Skeletal muscle tissue (tissue), 3 donors: ENCODE measurements at regions not wholly inside any gene's neighbourhood (a gene's known extent, or its start where the extent isn't known, plus 50 kb on each side); places are given as distances from the start of the nearest gene placed in this dataset.
A peak's percentile ranks its signal among the peaks of the same experiment; 100 is the strongest.

Experiments
- H3K27ac ChIP-seq: one replicate; pipeline ENCODE4 v1.7.0; 2013; ENCODE audit warnings: mild to moderate bottlenecking, low read depth, low read length, inconsistent platforms
- H3K27me3 ChIP-seq, 3 donors: one replicate each; pipeline ENCODE4 v1.7.0; 2013; ENCODE audit warnings: low read length in 3 of 3; ENCODE audit not compliant: control insufficient read depth in 3 of 3, insufficient read depth in 3 of 3
- H3K36me3 ChIP-seq, 3 donors: one replicate each; pipeline ENCODE4 v1.7.0; 2013; ENCODE audit warnings: low read length in 3 of 3; ENCODE audit not compliant: control insufficient read depth in 3 of 3, insufficient read depth in 3 of 3
- H3K4me1 ChIP-seq, 3 donors: one replicate each; pipeline ENCODE4 v1.7.0; 2013; ENCODE audit warnings: low read length in 3 of 3, mild to moderate bottlenecking in 3 of 3; ENCODE audit not compliant: control insufficient read depth in 3 of 3, insufficient read depth in 3 of 3
- H3K4me3 ChIP-seq, 3 donors: one replicate each; pipeline ENCODE4 v1.7.0; 2013; ENCODE audit warnings: low read length in 3 of 3
- H3K9ac ChIP-seq, 3 donors: one replicate each; pipeline ENCODE4 v1.7.0; 2013; ENCODE audit warnings: low read length in 3 of 3, mild to moderate bottlenecking in 3 of 3, moderate library complexity in 2 of 3, low read depth in 1 of 3
- H3K9me3 ChIP-seq, 3 donors: one replicate each; pipeline ENCODE4 v1.7.0; 2013; ENCODE audit warnings: low read length in 3 of 3; ENCODE audit not compliant: control insufficient read depth in 3 of 3
- donor health status: Osteomylitis.

DNA sequence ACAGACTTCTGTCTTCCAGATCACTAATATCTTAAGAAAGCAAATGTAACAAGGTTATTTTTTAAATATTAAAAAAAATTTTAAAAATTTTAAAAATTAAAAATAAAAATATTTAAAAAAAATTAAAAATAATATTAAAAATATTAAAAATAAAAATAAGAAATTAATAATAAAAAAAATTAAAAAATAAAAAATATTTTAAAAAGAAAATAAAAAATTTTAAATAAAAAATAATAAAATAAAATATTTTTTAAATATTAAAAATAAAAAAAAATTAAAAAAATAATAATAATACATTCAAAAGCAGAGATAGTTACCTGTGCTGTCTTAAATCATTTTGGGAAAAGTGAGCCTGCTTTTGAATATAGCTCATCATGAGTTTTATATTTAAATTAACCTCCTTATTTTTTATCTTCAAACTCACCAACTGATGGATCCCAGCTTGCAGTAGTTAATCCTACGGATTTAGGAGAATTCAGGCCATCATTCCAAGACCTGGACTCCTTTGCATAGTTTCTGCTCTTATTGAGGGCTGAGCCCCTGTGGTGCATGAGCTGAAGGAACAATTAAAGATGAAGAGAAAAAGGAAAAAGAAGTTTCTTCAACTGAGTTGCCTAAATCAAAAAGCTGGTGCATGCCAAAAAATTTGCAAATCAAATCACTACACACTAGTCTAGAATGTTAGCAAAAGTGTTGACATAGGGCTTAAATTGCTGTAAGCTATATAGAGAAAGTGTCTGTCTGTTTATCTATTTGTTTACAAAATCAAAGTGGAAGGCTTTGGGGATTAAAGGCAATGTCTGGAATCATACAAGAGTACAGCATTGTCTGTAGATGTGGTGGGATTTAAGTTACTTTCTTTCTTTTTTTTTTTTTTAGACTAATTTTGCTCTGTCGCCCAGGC lies 50.5 kb upstream of the ZNF438 start:
- Histone ChIP-seq H3K27ac (no peak overlapping the region), H3K9ac (no peak overlapping the region), H3K9me3 (no peaks in the 10 kb centered on the region), H3K36me3 (no peaks in the 10 kb centered on the region), H3K4me3 (no peak overlapping the region), H3K27me3 (no peaks in the 10 kb centered on the region), H3K4me1 (peaks cover 0 to 2% (median 0%) of the 10 kb centered on the region in 3 donors)

- no peak overlapping the region for H3K27ac ChIP-seq
- no peak overlapping the region for H3K9ac ChIP-seq
- no peaks in the 10 kb centered on the region for H3K9me3 ChIP-seq
- H3K36me3 ChIP-seq = no peaks in the 10 kb centered on the region
- no peaks in the 10 kb centered on the region for H3K27me3 ChIP-seq
- H3K4me3 ChIP-seq = no peak overlapping the region
- peaks cover 0 to 2% (median 0%) of the 10 kb centered on the region in 3 donors for H3K4me1 ChIP-seq
These were observed 52.1 kb upstream of the ZNF438 start for GRCh38 chr10:31083765-31084184.

DNA sequence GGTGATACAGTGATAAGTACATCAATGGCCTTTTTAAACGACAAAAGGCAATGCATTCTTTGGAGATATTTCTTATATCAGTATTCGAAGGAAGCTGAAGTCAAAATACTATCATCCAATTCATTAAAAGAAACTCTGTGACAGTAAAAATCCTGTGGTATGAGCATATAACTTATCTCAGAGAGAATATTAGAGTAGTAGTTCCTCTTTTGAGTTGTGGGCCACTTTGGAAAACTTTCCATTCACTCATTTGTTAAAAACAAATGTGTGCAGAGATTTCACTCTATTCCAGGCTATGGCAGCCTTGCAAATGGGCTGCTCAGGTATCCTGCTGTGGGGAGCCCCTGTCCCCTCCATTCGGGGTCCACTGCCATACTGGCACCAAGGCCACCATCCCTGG lies 55.3 kb upstream of the ZNF438 start:
- Histone ChIP-seq H3K27me3 (no peaks in the 10 kb centered on the region), H3K36me3 (no peaks in the 10 kb centered on the region), H3K4me3 (no peak overlapping the region), H3K4me1 (peaks cover 0 to 2% (median 0%) of the 10 kb centered on the region in 3 donors), H3K27ac (no peak overlapping the region), H3K9ac (no peak overlapping the region), H3K9me3 (no peaks in the 10 kb centered on the region)

DNA sequence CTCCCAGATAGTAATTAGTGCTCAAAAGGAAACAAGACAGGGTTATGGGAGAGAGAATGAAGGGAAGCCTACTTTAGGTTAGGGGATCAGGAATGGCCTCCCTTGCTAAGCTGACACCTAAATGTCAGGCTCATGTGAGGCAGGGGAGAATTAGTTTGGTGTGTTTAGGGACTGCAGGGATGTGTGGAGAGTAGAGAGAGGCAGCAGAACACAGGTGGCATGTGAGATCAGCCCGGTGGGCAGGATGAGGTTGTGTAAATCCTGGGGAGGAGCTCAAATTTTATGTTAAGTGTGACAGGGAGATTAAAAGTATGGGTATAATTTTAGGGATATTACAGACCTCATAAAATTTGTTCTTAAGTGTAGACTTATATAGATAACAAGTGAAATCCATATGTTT lies 56.2 kb upstream of the ZNF438 start:
- H3K36me3 ChIP-seq = no peaks in the 10 kb centered on the region
- H3K4me3 ChIP-seq = no peak overlapping the region
- H3K27me3 ChIP-seq = no peaks in the 10 kb centered on the region
- H3K9me3 ChIP-seq = no peaks in the 10 kb centered on the region
- H3K27ac ChIP-seq = no peak overlapping the region
- peaks cover 0 to 2% (median 0%) of the 10 kb centered on the region in 3 donors for H3K4me1 ChIP-seq
- no peak overlapping the region for H3K9ac ChIP-seq

- Histone ChIP-seq H3K9me3 (no peaks in the 10 kb centered on the region), H3K27me3 (no peaks in the 10 kb centered on the region), H3K36me3 (no peaks in the 10 kb centered on the region), H3K9ac (no peak overlapping the region), H3K4me3 (no peak overlapping the region), H3K4me1 (no peaks in the 10 kb centered on the region), H3K27ac (no peak overlapping the region)
These were observed 59.4 kb upstream of the ZNF438 start for GRCh38 chr10:31090894-31091607.

DNA sequence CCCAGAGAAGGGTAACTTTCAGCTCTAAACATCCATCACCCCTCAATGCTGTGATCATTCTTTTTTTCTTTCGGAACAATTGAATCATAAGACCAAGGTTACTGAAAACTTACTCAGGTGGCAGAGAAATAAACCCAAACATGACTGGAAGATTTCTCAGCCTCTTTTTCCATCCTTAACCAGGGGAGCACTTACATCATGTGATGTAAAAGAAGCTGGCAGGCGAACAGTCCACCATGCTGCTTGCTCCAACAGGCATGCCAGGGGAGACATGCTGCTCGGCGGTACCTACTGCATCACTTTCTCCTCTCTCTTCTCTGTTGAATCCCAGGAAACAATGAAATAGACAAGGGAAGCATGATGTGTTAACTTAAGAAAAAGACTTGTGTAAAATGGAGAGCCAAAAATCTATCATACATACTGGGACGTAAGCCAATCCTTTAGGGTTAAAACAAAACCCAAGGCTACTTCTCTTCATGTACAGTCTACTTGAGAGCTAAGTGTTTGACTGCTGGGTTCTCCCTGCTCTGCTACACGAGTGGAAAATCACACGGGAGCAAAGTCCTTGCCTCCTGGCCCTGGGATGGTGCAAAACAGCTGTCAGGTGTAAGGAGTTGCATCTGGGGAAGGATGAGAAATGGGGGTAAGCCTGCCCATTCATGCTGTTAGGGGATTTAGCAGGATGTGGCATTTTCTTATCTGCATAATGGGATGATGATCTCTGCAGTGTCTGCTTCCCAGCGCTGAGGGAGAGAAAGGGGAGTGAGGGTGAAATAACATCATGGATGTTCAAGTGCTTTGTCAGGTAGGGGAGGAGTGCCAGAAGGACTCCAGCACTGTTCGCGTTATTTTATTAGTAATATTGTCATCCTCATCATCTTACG lies 64.3 kb upstream of the ZNF438 start:
- H3K27me3 ChIP-seq = no peaks in the 10 kb centered on the region
- H3K27ac ChIP-seq = no peak overlapping the region
- no peaks in the 10 kb centered on the region for H3K9me3 ChIP-seq
- H3K9ac ChIP-seq = no peak overlapping the region
- no peaks in the 10 kb centered on the region for H3K36me3 ChIP-seq
- H3K4me1 ChIP-seq = no peaks in the 10 kb centered on the region
- H3K4me3 ChIP-seq = no peak overlapping the region

GRCh38 chr10:31098046-31098445 lies 66.4 kb upstream of the ZNF438 start:
- H3K9ac ChIP-seq = no peak overlapping the region
- peak overlapping the region; percentile 20 for H3K27ac ChIP-seq
- H3K27me3 ChIP-seq = no peaks in the 10 kb centered on the region
- H3K4me1 ChIP-seq = no peaks in the 10 kb centered on the region
- H3K36me3 ChIP-seq = no peaks in the 10 kb centered on the region
- H3K9me3 ChIP-seq = no peaks in the 10 kb centered on the region
- no peak overlapping the region for H3K4me3 ChIP-seq

- no peaks in the 10 kb centered on the region for H3K9me3 ChIP-seq
- H3K4me1 ChIP-seq = no peaks in the 10 kb centered on the region
- H3K36me3 ChIP-seq = no peaks in the 10 kb centered on the region
- no peak overlapping the region for H3K9ac ChIP-seq
- no peak overlapping the region for H3K27ac ChIP-seq
- no peak overlapping the region for H3K4me3 ChIP-seq
- no peaks in the 10 kb centered on the region for H3K27me3 ChIP-seq
These were observed 67.4 kb upstream of the ZNF438 start for GRCh38 chr10:31099094-31099493.

GRCh38 chr10:31099664-31100063 lies 68.0 kb upstream of the ZNF438 start:
- Histone ChIP-seq H3K9ac (no peak overlapping the region), H3K4me1 (no peaks in the 10 kb centered on the region), H3K27ac (no peak overlapping the region), H3K36me3 (no peaks in the 10 kb centered on the region), H3K4me3 (no peak overlapping the region), H3K27me3 (no peaks in the 10 kb centered on the region), H3K9me3 (no peaks in the 10 kb centered on the region)
